ENCODE measurements at regions not wholly inside any gene's neighbourhood (a gene's known extent, or its start where the extent isn't known, plus 50 kb on each side); places are given as distances from the start of the nearest gene placed in this dataset.

- no TSS peak for BruUV-seq (replicated peaks)
- Histone ChIP-seq H3K9me2 (ENCODE audit: insufficient read depth, low read length) (no peaks in the 10 kb centered on the region), H2AFZ (ENCODE audit: low read length) (no peak overlapping the region), H3K27ac (ENCODE audit: low read depth, low read length, poor library complexity, severe bottlenecking) (no peak overlapping the region), H3K4me1 (ENCODE audit: insufficient read depth, low read length, poor library complexity, severe bottlenecking) (peaks cover 6% of the 10 kb centered on the region), H3K4me3 (ENCODE audit: low read depth, low read length, poor library complexity, severe bottlenecking) (no peak overlapping the region), H3K79me2 (ENCODE audit: insufficient read depth, low read depth, low read length) (no peaks in the 10 kb centered on the region), H4K20me1 (ENCODE audit: insufficient read depth, low read length) (no peaks in the 10 kb centered on the region), H3K36me3 (ENCODE audit: insufficient read depth, low read length) (no peaks in the 10 kb centered on the region), H3K4me2 (ENCODE audit: low read length) (peak overlapping the region; percentile 27; the same call in 1 of the 2 replicates), H3K9me3 (ENCODE audit: low read length) (no peaks in the 10 kb centered on the region)
- DNase-seq (ENCODE audit: low spot score): no peak
- intact Hi-C loops (cut with micrococcal nuclease; ENCODE audit: unreplicated experiment): no loop called here
- ChIA-PET CTCF (ENCODE audit: unreplicated experiment) (no interaction called here), POLR2A (interaction anchor here (0.7 kb wide), 1 partner anchor 594 kb away, joined by 3 read pairs; no protein-coding TSS in a partner anchor)
- TF ChIP-seq EZH2phosphoT487 (IDR thresholded peaks at IDR 0.05; ENCODE audit: borderline replicate concordance, low read depth, low read length) (no peak; the same call in 1 of the 2 replicates), CTCF (conservative IDR thresholded peaks at IDR 0.05; ENCODE audit: low read length) (no peak)
These were observed 72.5 kb upstream of the ZBED5 start for GRCh38 chr11:10930224-10930971.

GRCh38 chr11:10927538-10927937 lies 69.7 kb upstream of the ZBED5 start:
- Histone ChIP-seq H4K20me1 (ENCODE audit: insufficient read depth, low read length) (no peaks in the 10 kb centered on the region), H3K9me2 (ENCODE audit: insufficient read depth, low read length) (no peaks in the 10 kb centered on the region), H3K79me2 (ENCODE audit: insufficient read depth, low read depth, low read length) (no peaks in the 10 kb centered on the region), H2AFZ (ENCODE audit: low read length) (no peak overlapping the region), H3K4me2 (ENCODE audit: low read length) (no peak overlapping the region), H3K36me3 (ENCODE audit: insufficient read depth, low read length) (no peaks in the 10 kb centered on the region), H3K4me1 (ENCODE audit: insufficient read depth, low read length, poor library complexity, severe bottlenecking) (no peaks in the 10 kb centered on the region), H3K4me3 (ENCODE audit: low read depth, low read length, poor library complexity, severe bottlenecking) (no peak overlapping the region), H3K27ac (ENCODE audit: low read depth, low read length, poor library complexity, severe bottlenecking) (no peak overlapping the region), H3K9me3 (ENCODE audit: low read length) (no peaks in the 10 kb centered on the region)
- POLR2A ChIA-PET: no interaction called here
- BruUV-seq (replicated peaks): no TSS peak
- no peak for DNase-seq (ENCODE audit: low spot score)
- CTCF ChIA-PET (ENCODE audit: unreplicated experiment): no interaction called here
- intact Hi-C loops (cut with micrococcal nuclease; ENCODE audit: unreplicated experiment): no loop called here
- TF ChIP-seq EZH2phosphoT487 (IDR thresholded peaks at IDR 0.05; ENCODE audit: borderline replicate concordance, low read depth, low read length): no peak
- TF ChIP-seq CTCF (conservative IDR thresholded peaks at IDR 0.05; ENCODE audit: low read length): no peak

- H2AFZ ChIP-seq (ENCODE audit: low read length): no peak overlapping the region
- no peaks in the 10 kb centered on the region for H4K20me1 ChIP-seq (ENCODE audit: insufficient read depth, low read length)
- ChIA-PET POLR2A (no interaction called here), CTCF (ENCODE audit: unreplicated experiment) (no interaction called here)
- no peaks in the 10 kb centered on the region for H3K9me3 ChIP-seq (ENCODE audit: low read length)
- H3K4me1 ChIP-seq (ENCODE audit: insufficient read depth, low read length, poor library complexity, severe bottlenecking): no peaks in the 10 kb centered on the region
- intact Hi-C loops (cut with micrococcal nuclease; ENCODE audit: unreplicated experiment): no loop called here
- no peak overlapping the region for H3K4me2 ChIP-seq (ENCODE audit: low read length)
- no peak for DNase-seq (ENCODE audit: low spot score)
- H3K79me2 ChIP-seq (ENCODE audit: insufficient read depth, low read depth, low read length): no peaks in the 10 kb centered on the region
- H3K9me2 ChIP-seq (ENCODE audit: insufficient read depth, low read length): no peaks in the 10 kb centered on the region
- no peak for TF ChIP-seq CTCF (conservative IDR thresholded peaks at IDR 0.05; ENCODE audit: low read length)
- no peak for TF ChIP-seq EZH2phosphoT487 (IDR thresholded peaks at IDR 0.05; ENCODE audit: borderline replicate concordance, low read depth, low read length)
- H3K36me3 ChIP-seq (ENCODE audit: insufficient read depth, low read length): no peaks in the 10 kb centered on the region
- H3K4me3 ChIP-seq (ENCODE audit: low read depth, low read length, poor library complexity, severe bottlenecking): no peak overlapping the region
- H3K27ac ChIP-seq (ENCODE audit: low read depth, low read length, poor library complexity, severe bottlenecking): no peak overlapping the region
- BruUV-seq (replicated peaks): no TSS peak
These were observed 69.0 kb upstream of the ZBED5 start for GRCh38 chr11:10926801-10927211.

All from OCI-LY7 (cell line).